HCT116 (cell line): ENCODE measurements at regions not wholly inside any gene's neighbourhood (a gene's known extent, or its start where the extent isn't known, plus 50 kb on each side); places are given as distances from the start of the nearest gene placed in this dataset.

ENCODE experiments used
- ATAC-seq: fragments of 200-7000 bp; cut with Tn5 transposase; 2 replicates; pipeline ENCODE4 v1.9.1; 2020; ENCODE audit warnings: mild to moderate bottlenecking, moderate library complexity
- BruUV-seq: library from RNA; stranded (reverse); fragments of 400-500 nt; replicated peaks from 2 replicates; lab custom pipeline; 2021; lab: Mats Ljungman, UMichigan
- CTCF ChIA-PET: fragments of 300-600 bp; sonication (Branson Sonifier 250); formaldehyde crosslinking; loops from one replicate; lab custom pipeline; 2021; ENCODE audit warnings: antibody characterized with exemption; lab: Charles Lee
- POLR2A ChIA-PET: fragments of 300-600, 350-600 bp; sonication (Branson Sonifier 250); formaldehyde crosslinking; loops from one replicate; lab custom pipeline; 2021; ENCODE audit warnings: antibody characterized with exemption; lab: Charles Lee
- RAD21 ChIA-PET, 2 experiments: fragments of 300-600 bp; sonication (Branson Sonifier 250); formaldehyde crosslinking; loops; one replicate each; lab custom pipeline; 2023; ENCODE audit warnings: low total read pairs in 2 of 2; ENCODE audit not compliant: uncharacterized antibody in 2 of 2, unreplicated experiment in 2 of 2, low non-redundant PET in 1 of 2; lab: Charles Lee
- DNase-seq: peaks from one replicate; pipeline ENCODE4 v3.0.0-alpha.2; 2010; ENCODE audit warnings: low read depth, low spot score
- H2AFZ ChIP-seq: fragments of 200-600 bp; shearing (Covaris generic), sonication (generic); 2 replicates; pipeline ENCODE4 v1.6.1; 2017; ENCODE audit warnings: low read depth, mixed run types, mixed read lengths, antibody characterized with exemption, low read length; ENCODE audit not compliant: poor library complexity, severe bottlenecking
- H3K27ac ChIP-seq: 2 replicates; pipeline ENCODE4 v1.5.1; 2012; ENCODE audit warnings: low read depth, low read length
- H3K27me3 ChIP-seq: fragments of 200-600 bp; sonication (generic); 2 replicates; pipeline ENCODE4 v1.6.1; 2016; ENCODE audit warnings: mixed run types, low read length, mixed read lengths; ENCODE audit not compliant: insufficient read depth
- H3K36me3 ChIP-seq, 2 experiments: fragments of 200-500 bp in 1 of 2; fragments of 200-600 bp in 1 of 2; sonication (Bioruptor generic) in 1 of 2; sonication (generic) in 1 of 2; 2 replicates each; pipeline versions ENCODE4 v1.5.1 to v1.6.1; 2014 to 2016; ENCODE audit warnings: low read length in 2 of 2, inconsistent platforms in 1 of 2, mixed read lengths in 1 of 2, mixed run types in 1 of 2; ENCODE audit not compliant: insufficient read depth in 2 of 2, control insufficient read depth in 1 of 2
- H3K4me1 ChIP-seq, 2 experiments: fragments of 200-600 bp in 1 of 2; sonication (generic) in 1 of 2; 2 replicates each; pipeline versions ENCODE4 v1.5.1 to v1.6.1; 2012 to 2017; ENCODE audit warnings: low read length in 2 of 2, inconsistent platforms in 1 of 2, mild to moderate bottlenecking in 1 of 2, mixed read lengths in 1 of 2, mixed run types in 1 of 2, moderate library complexity in 1 of 2; ENCODE audit not compliant: insufficient read depth in 2 of 2, control insufficient read depth in 1 of 2
- H3K4me2 ChIP-seq: fragments of 200-600 bp; sonication (generic); 2 replicates; pipeline ENCODE4 v1.6.1; 2017; ENCODE audit warnings: mixed run types, low read length, mixed read lengths
- H3K4me3 ChIP-seq, 2 experiments: fragments of 200-600 bp in 1 of 2; sonication (generic) in 1 of 2; replicated peaks in 1 of 2; 2 replicates each; pipeline ENCODE4 v1.5.1; 2011 to 2016; ENCODE audit warnings: low read length in 2 of 2, control low read depth in 1 of 2, low read depth in 1 of 2, mild to moderate bottlenecking in 1 of 2, mixed read lengths in 1 of 2, mixed run types in 1 of 2
- H3K79me2 ChIP-seq: fragments of 200-600 bp; sonication (generic); 2 replicates; pipeline ENCODE4 v1.6.1; 2017; ENCODE audit warnings: mild to moderate bottlenecking, mixed run types, low read length, moderate library complexity, mixed read lengths; ENCODE audit not compliant: insufficient read depth
- H3K9ac ChIP-seq: fragments of 200-600 bp; sonication (generic); 2 replicates; pipeline ENCODE4 v1.6.1; 2016; ENCODE audit warnings: low read length, mixed read lengths
- H3K9me2 ChIP-seq: fragments of 200-600 bp; sonication (generic), shearing (Covaris generic); 2 replicates; pipeline ENCODE4 v1.6.1; 2017; ENCODE audit warnings: mixed run types, mild to moderate bottlenecking, moderate library complexity; ENCODE audit not compliant: insufficient read depth
- H3K9me3 ChIP-seq, 2 experiments: fragments of 200-500 bp in 1 of 2; fragments of 200-600 bp in 1 of 2; sonication (Bioruptor generic) in 1 of 2; sonication (generic) in 1 of 2; 2 replicates each; pipeline ENCODE4 v1.6.1; 2014 to 2017; ENCODE audit warnings: low read length in 2 of 2, mixed read lengths in 2 of 2, inconsistent platforms in 1 of 2, low read depth in 1 of 2, mild to moderate bottlenecking in 1 of 2, mixed run types in 1 of 2, moderate library complexity in 1 of 2; ENCODE audit not compliant: control insufficient read depth in 1 of 2, insufficient read depth in 1 of 2
- H4K20me1 ChIP-seq: fragments of 200-600 bp; sonication (generic), shearing (Covaris generic); 2 replicates; pipeline ENCODE4 v1.6.1; 2017; ENCODE audit warnings: mixed run types, mild to moderate bottlenecking, moderate library complexity; ENCODE audit not compliant: insufficient read depth
- EGR1 ChIP-seq: IDR thresholded peaks from 2 replicates; pipeline ENCODE4 v1.6.1; 2012; ENCODE audit warnings: low read depth
- ELF1 ChIP-seq: IDR thresholded peaks from 2 replicates; pipeline ENCODE4 v1.6.1; 2012; ENCODE audit warnings: low read depth, borderline replicate concordance
- EZH2phosphoT487 ChIP-seq: fragments of 200-600 bp; IDR thresholded peaks from 2 replicates; pipeline ENCODE4 v1.6.1; 2018; ENCODE audit warnings: antibody characterized with exemption, borderline replicate concordance
- FOSL1 ChIP-seq: IDR thresholded peaks from 2 replicates; pipeline ENCODE4 v1.6.1; 2012; ENCODE audit warnings: low read depth
- MAX ChIP-seq: IDR thresholded peaks from 2 replicates; pipeline ENCODE4 v1.6.1; 2012
- POLR2A ChIP-seq: IDR thresholded peaks from 2 replicates; pipeline ENCODE4 v1.7.0; 2011; ENCODE audit warnings: borderline replicate concordance; ENCODE audit not compliant: insufficient read depth, insufficient read length; ENCODE audit errors: extremely low read depth
- POLR2AphosphoS5 ChIP-seq: IDR thresholded peaks from 2 replicates; pipeline ENCODE4 v1.6.1; 2011; ENCODE audit warnings: mild to moderate bottlenecking, low read depth, low read length, moderate library complexity
- RAD21 ChIP-seq: IDR thresholded peaks from 2 replicates; pipeline ENCODE4 v1.6.1; 2012; ENCODE audit warnings: low read depth, mild to moderate bottlenecking
- REST ChIP-seq: IDR thresholded peaks from 2 replicates; pipeline ENCODE4 v1.6.1; 2012; ENCODE audit warnings: low read depth
- SIN3A ChIP-seq: IDR thresholded peaks from 2 replicates; pipeline ENCODE4 v1.6.1; 2012; ENCODE audit warnings: low read depth
- SP1 ChIP-seq: IDR thresholded peaks from 2 replicates; pipeline ENCODE4 v1.6.1; 2012; ENCODE audit warnings: low read depth
- SRF ChIP-seq: IDR thresholded peaks from 2 replicates; pipeline ENCODE4 v1.6.1; 2012; ENCODE audit warnings: low read depth
- TCF7L2 ChIP-seq: IDR thresholded peaks from 2 replicates; pipeline ENCODE4 v1.7.0; 2011; ENCODE audit warnings: borderline replicate concordance, inconsistent platforms; ENCODE audit not compliant: insufficient read depth, insufficient read length; ENCODE audit errors: extremely low read depth
- YY1 ChIP-seq: IDR thresholded peaks from 2 replicates; pipeline ENCODE4 v1.6.1; 2011; ENCODE audit warnings: low read length, low read depth, moderate library complexity, mild to moderate bottlenecking; ENCODE audit not compliant: insufficient replicate concordance; ENCODE audit errors: extremely low read depth
- intact Hi-C: fragments of 100-400 bp; cut with micrococcal nuclease; formaldehyde crosslinking; loops from 2 replicates; pipeline ENCODE4 v1.10.0; 2022

- H2AFZ ChIP-seq = no peak overlapping the region
- H3K27ac ChIP-seq = no peak overlapping the region
- ChIA-PET CTCF (no interaction called here), RAD21 (no interaction called here), POLR2A (no interaction called here)
- H3K36me3 ChIP-seq = no peaks in the 10 kb centered on the region; a peak in 1 of 4 replicates
- no peaks in the 10 kb centered on the region for H3K4me1 ChIP-seq
- H3K4me3 ChIP-seq = no peak overlapping the region
- no peaks in the 10 kb centered on the region for H3K9me2 ChIP-seq
- H3K4me2 ChIP-seq = no peak overlapping the region
- H4K20me1 ChIP-seq = no peaks in the 10 kb centered on the region
- no peak for ATAC-seq
- DNase-seq = no peak
- no peaks in the 10 kb centered on the region for H3K79me2 ChIP-seq
- no TSS peak for BruUV-seq
- H3K27me3 ChIP-seq = no peaks in the 10 kb centered on the region
- TF ChIP-seq REST (no peak), SP1 (no peak), EGR1 (no peak), POLR2A (no peak), FOSL1 (no peak), ELF1 (no peak), POLR2AphosphoS5 (no peak), EZH2phosphoT487 (no peak), YY1 (no peak), TCF7L2 (no peak), SIN3A (no peak), RAD21 (no peak), SRF (no peak), MAX (no peak)
- H3K9ac ChIP-seq = no peak overlapping the region
- intact Hi-C loops = no loop called here
- peaks cover 17 to 24% of the 10 kb centered on the region in 2 experiments; a peak in 2 of 4 replicates for H3K9me3 ChIP-seq
These were observed 828.8 kb downstream of the ROBO2 start for GRCh38 chr3:77868725-77869124.
